WI38 (cell line): ENCODE measurements at regions not wholly inside any gene's neighbourhood (a gene's known extent, or its start where the extent isn't known, plus 50 kb on each side); places are given as distances from the start of the nearest gene placed in this dataset.

Experiments used
- H3K4me3 ChIP-seq: 2 replicates; pipeline ENCODE4 v1.5.1; 2011; ENCODE audit warnings: low read depth, mild to moderate bottlenecking, control low read depth, low read length
- CTCF ChIP-seq: IDR thresholded peaks from 2 replicates; pipeline ENCODE4 v1.5.1; 2012; ENCODE audit warnings: low read depth, mild to moderate bottlenecking, control low read depth, low read length

GRCh38 chr6:30424549-30424948, 64.8 kb upstream of the HLA-E start:
- TF ChIP-seq CTCF, result no peak
- H3K4me3 ChIP-seq, result no peak overlapping the region
